OCI-LY7 (cell line): ENCODE measurements at regions not wholly inside any gene's neighbourhood (a gene's known extent, or its start where the extent isn't known, plus 50 kb on each side); places are given as distances from the start of the nearest gene placed in this dataset.

Experiments used
- BruUV-seq: library from RNA; stranded (reverse); fragments of 400-500 nt; replicated peaks from 2 replicates; lab custom pipeline; 2021; lab: Mats Ljungman, UMichigan
- CTCF ChIA-PET: fragments of 300-600 bp; sonication (Branson Sonifier 250); formaldehyde crosslinking; loops from one replicate; lab custom pipeline; 2022; ENCODE audit warnings: antibody characterized with exemption; ENCODE audit not compliant: unreplicated experiment; lab: Charles Lee
- POLR2A ChIA-PET: fragments of 300-600 bp; sonication (Branson Sonifier 250); formaldehyde crosslinking; loops from one replicate; lab custom pipeline; 2022; ENCODE audit warnings: antibody characterized with exemption; lab: Charles Lee
- DNase-seq: peaks from one replicate; pipeline ENCODE4 v3.0.0-alpha.2; 2015; ENCODE audit warnings: low spot score
- H2AFZ ChIP-seq: fragments of 200-600 bp; sonication (generic), shearing (Covaris generic); 2 replicates; pipeline ENCODE4 v1.6.1; 2014; ENCODE audit warnings: mild to moderate bottlenecking, antibody characterized with exemption, low read length, moderate library complexity
- H3K27ac ChIP-seq: fragments of 200-600 bp; sonication (generic); 2 replicates; pipeline ENCODE4 v1.5.1; 2014; ENCODE audit warnings: mixed run types, low read depth, mild to moderate bottlenecking, moderate library complexity, low read length, inconsistent platforms; ENCODE audit not compliant: poor library complexity, severe bottlenecking
- H3K36me3 ChIP-seq: fragments of 200-600 bp; sonication (generic); 2 replicates; pipeline ENCODE4 v1.6.1; 2014; ENCODE audit warnings: mild to moderate bottlenecking, antibody characterized with exemption, low read length, moderate library complexity, mixed read lengths; ENCODE audit not compliant: insufficient read depth
- H3K4me1 ChIP-seq: fragments of 200-600 bp; sonication (generic); 2 replicates; pipeline ENCODE4 v1.5.1; 2014; ENCODE audit warnings: mild to moderate bottlenecking, low read length; ENCODE audit not compliant: insufficient read depth, poor library complexity, severe bottlenecking
- H3K4me2 ChIP-seq: fragments of 200-600 bp; sonication (generic); 2 replicates; pipeline ENCODE4 v1.6.1; 2014; ENCODE audit warnings: mild to moderate bottlenecking, low read length
- H3K4me3 ChIP-seq: fragments of 200-600 bp; sonication (generic); 2 replicates; pipeline ENCODE4 v1.5.1; 2014; ENCODE audit warnings: mild to moderate bottlenecking, low read depth, low read length; ENCODE audit not compliant: poor library complexity, severe bottlenecking
- H3K79me2 ChIP-seq: fragments of 200-600 bp; sonication (generic); 2 replicates; pipeline ENCODE4 v1.6.1; 2016; ENCODE audit warnings: low read depth, mild to moderate bottlenecking, low read length, moderate library complexity, mixed read lengths; ENCODE audit not compliant: insufficient read depth
- H3K9me2 ChIP-seq: fragments of 200-600 bp; sonication (generic); 2 replicates; pipeline ENCODE4 v1.6.1; 2016; ENCODE audit warnings: mild to moderate bottlenecking, low read length, mixed read lengths; ENCODE audit not compliant: insufficient read depth
- H3K9me3 ChIP-seq: fragments of 200-600 bp; sonication (generic); 2 replicates; pipeline ENCODE4 v1.6.1; 2014; ENCODE audit warnings: mild to moderate bottlenecking, mixed run types, low read length, mixed read lengths
- H4K20me1 ChIP-seq: fragments of 200-600 bp; sonication (generic); 2 replicates; pipeline ENCODE4 v1.6.1; 2014; ENCODE audit warnings: mild to moderate bottlenecking, antibody characterized with exemption, low read length, moderate library complexity, mixed read lengths; ENCODE audit not compliant: insufficient read depth
- EZH2phosphoT487 ChIP-seq: fragments of 200-600 bp; sonication (generic); IDR thresholded peaks from 2 replicates; pipeline ENCODE4 v1.6.1; 2018; ENCODE audit warnings: low read depth, borderline replicate concordance, mild to moderate bottlenecking, mixed run types, antibody characterized with exemption, low read length, moderate library complexity, mixed read lengths
- intact Hi-C: fragments of 100-400 bp; cut with micrococcal nuclease; formaldehyde crosslinking; loops from one replicate; pipeline ENCODE4 v1.10.0; 2022; ENCODE audit not compliant: unreplicated experiment
- TF ChIP-seq, protein P1 (sequence below): fragments of 200-600 bp; sonication (generic); conservative IDR thresholded peaks from 2 replicates; pipeline ENCODE4 v1.5.1; 2014; ENCODE audit warnings: mild to moderate bottlenecking, antibody characterized with exemption, low read length, moderate library complexity, mixed read lengths

- intact Hi-C loops: no loop called here
- Histone ChIP-seq H3K27ac (no peak overlapping the region), H2AFZ (no peak overlapping the region), H3K4me3 (no peak overlapping the region), H3K36me3 (no peaks in the 10 kb centered on the region), H3K9me2 (no peaks in the 10 kb centered on the region), H3K4me1 (peaks cover 40% of the 10 kb centered on the region), H4K20me1 (no peaks in the 10 kb centered on the region), H3K79me2 (no peaks in the 10 kb centered on the region), H3K4me2 (no peak overlapping the region), H3K9me3 (0 out of 2 replicates have a peak, but pooled peaks cover 3% of the 10 kb centered on the region)
- ChIA-PET CTCF (interaction anchor here (1.8 kb wide), 1 partner anchor 9 kb away, joined by 4 read pairs; no protein-coding TSS in a partner anchor), POLR2A (interaction anchor here (0.7 to 4.9 kb wide), 3 partner anchors 8 to 121 kb away, joined by 3 to 31 read pairs (median 4); no protein-coding TSS in a partner anchor)
- no peak for DNase-seq
- no TSS peak for BruUV-seq
- TF ChIP-seq, protein P1, sequence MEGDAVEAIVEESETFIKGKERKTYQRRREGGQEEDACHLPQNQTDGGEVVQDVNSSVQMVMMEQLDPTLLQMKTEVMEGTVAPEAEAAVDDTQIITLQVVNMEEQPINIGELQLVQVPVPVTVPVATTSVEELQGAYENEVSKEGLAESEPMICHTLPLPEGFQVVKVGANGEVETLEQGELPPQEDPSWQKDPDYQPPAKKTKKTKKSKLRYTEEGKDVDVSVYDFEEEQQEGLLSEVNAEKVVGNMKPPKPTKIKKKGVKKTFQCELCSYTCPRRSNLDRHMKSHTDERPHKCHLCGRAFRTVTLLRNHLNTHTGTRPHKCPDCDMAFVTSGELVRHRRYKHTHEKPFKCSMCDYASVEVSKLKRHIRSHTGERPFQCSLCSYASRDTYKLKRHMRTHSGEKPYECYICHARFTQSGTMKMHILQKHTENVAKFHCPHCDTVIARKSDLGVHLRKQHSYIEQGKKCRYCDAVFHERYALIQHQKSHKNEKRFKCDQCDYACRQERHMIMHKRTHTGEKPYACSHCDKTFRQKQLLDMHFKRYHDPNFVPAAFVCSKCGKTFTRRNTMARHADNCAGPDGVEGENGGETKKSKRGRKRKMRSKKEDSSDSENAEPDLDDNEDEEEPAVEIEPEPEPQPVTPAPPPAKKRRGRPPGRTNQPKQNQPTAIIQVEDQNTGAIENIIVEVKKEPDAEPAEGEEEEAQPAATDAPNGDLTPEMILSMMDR: no peak
- no peak for TF ChIP-seq EZH2phosphoT487
These were observed 190.6 kb upstream of the PROK2 start for GRCh38 chr3:71975573-71975972.

GRCh38 chr3:71974786-71975185 is 189.8 kb upstream of the PROK2 start:
- DNase-seq: no peak
- TF ChIP-seq, protein P1: no peak
- no peak for TF ChIP-seq EZH2phosphoT487
- no peaks in the 10 kb centered on the region for H4K20me1 ChIP-seq
- ChIA-PET POLR2A (interaction anchor here (0.8 to 4.9 kb wide), 2 partner anchors 9 to 122 kb away, joined by 3 to 31 read pairs; no protein-coding TSS in a partner anchor), CTCF (interaction anchor here (1.8 kb wide), 1 partner anchor 10 kb away, joined by 4 read pairs; no protein-coding TSS in a partner anchor)
- no peaks in the 10 kb centered on the region for H3K36me3 ChIP-seq
- no peak overlapping the region for H3K4me2 ChIP-seq
- BruUV-seq: no TSS peak
- intact Hi-C loops: no loop called here
- H3K9me3 ChIP-seq: 0 out of 2 replicates have a peak, but pooled peaks cover 3% of the 10 kb centered on the region
- no peak overlapping the region for H3K4me3 ChIP-seq
- no peaks in the 10 kb centered on the region for H3K9me2 ChIP-seq
- H3K27ac ChIP-seq: no peak overlapping the region
- peaks cover 40% of the 10 kb centered on the region for H3K4me1 ChIP-seq
- no peaks in the 10 kb centered on the region for H3K79me2 ChIP-seq
- no peak overlapping the region for H2AFZ ChIP-seq
